GM12878 (cell line): ENCODE measurements at regions not wholly inside any gene's neighbourhood (a gene's known extent, or its start where the extent isn't known, plus 50 kb on each side); places are given as distances from the start of the nearest gene placed in this dataset.

Experiments used
- ATF7 ChIP-seq: fragments of 450-650 bp; IDR thresholded peaks from 2 replicates; pipeline ENCODE4 v1.6.1; 2016; ENCODE audit warnings: low read depth, mild to moderate bottlenecking
- BHLHE40 ChIP-seq, 2 experiments: fragments of 450-650 bp in 1 of 2; IDR thresholded peaks; 2 replicates each; pipeline ENCODE4 v1.6.1; 2011 to 2017; ENCODE audit warnings: low read depth in 2 of 2, borderline replicate concordance in 1 of 2, improper control_type of control experiment in 1 of 2, low read length in 1 of 2, mild to moderate bottlenecking in 1 of 2
- BMI1 ChIP-seq: fragments of 450-650 bp; IDR thresholded peaks from 2 replicates; pipeline ENCODE4 v1.6.1; 2016; ENCODE audit warnings: mild to moderate bottlenecking, moderate library complexity, borderline replicate concordance
- BRCA1 ChIP-seq: IDR thresholded peaks from 2 replicates; pipeline ENCODE4 v1.6.1; 2011; ENCODE audit warnings: low read depth, low read length, improper control_type of control experiment
- CEBPB ChIP-seq, 2 experiments: fragments of 150-350 bp in 1 of 2; IDR thresholded peaks; 2 replicates each; pipeline ENCODE4 v1.6.1; 2012 to 2014; ENCODE audit warnings: low read depth in 2 of 2, low read length in 2 of 2, borderline replicate concordance in 1 of 2, inconsistent platforms in 1 of 2
- IKZF2 ChIP-seq, 2 experiments: fragments of 450-650 bp; IDR thresholded peaks; 2 replicates each; pipeline ENCODE4 v1.6.1; 2017; ENCODE audit warnings: mild to moderate bottlenecking in 2 of 2, moderate library complexity in 2 of 2
- MTA2 ChIP-seq: fragments of 450-650 bp; IDR thresholded peaks from 2 replicates; pipeline ENCODE4 v1.6.1; 2016; ENCODE audit warnings: low read depth, mild to moderate bottlenecking, moderate library complexity
- MXI1 ChIP-seq: fragments of 150-350 bp; IDR thresholded peaks from 2 replicates; pipeline ENCODE4 v1.6.1; 2011; ENCODE audit warnings: low read depth, mild to moderate bottlenecking, inconsistent platforms, low read length, improper control_type of control experiment
- NFYB ChIP-seq: IDR thresholded peaks from 2 replicates; pipeline ENCODE4 v1.6.1; 2011; ENCODE audit warnings: low read depth, mild to moderate bottlenecking, low read length, improper control_type of control experiment, moderate library complexity; ENCODE audit not compliant: insufficient read depth
- PAX5 ChIP-seq: IDR thresholded peaks from 2 replicates; pipeline ENCODE4 v1.6.1; 2011; ENCODE audit warnings: low read depth, low read length, borderline replicate concordance
- SIX5 ChIP-seq: IDR thresholded peaks from 2 replicates; pipeline ENCODE4 v1.6.1; 2011; ENCODE audit warnings: mild to moderate bottlenecking, low read depth, low read length, moderate library complexity; ENCODE audit not compliant: severe bottlenecking
- SPI1 ChIP-seq: IDR thresholded peaks from 2 replicates; pipeline ENCODE4 v1.6.1; 2011; ENCODE audit warnings: low read depth, mild to moderate bottlenecking, low read length, moderate library complexity, borderline replicate concordance; ENCODE audit not compliant: insufficient read depth
- STAT1 ChIP-seq: fragments of 450-650 bp; conservative IDR thresholded peaks from 2 replicates; pipeline ENCODE4 v1.6.1; 2014; ENCODE audit warnings: antibody characterized with exemption, mild to moderate bottlenecking
- STAT3 ChIP-seq: IDR thresholded peaks from 2 replicates; pipeline ENCODE4 v1.6.1; 2011; ENCODE audit warnings: low read depth, low read length, improper control_type of control experiment
- TAF1 ChIP-seq: IDR thresholded peaks from 2 replicates; pipeline ENCODE4 v1.6.1; 2011; ENCODE audit warnings: mild to moderate bottlenecking, low read depth, low read length, borderline replicate concordance
- WRNIP1 ChIP-seq: IDR thresholded peaks from 2 replicates; pipeline ENCODE4 v1.6.1; 2011; ENCODE audit warnings: low read depth, low read length, improper control_type of control experiment, borderline replicate concordance
- ZNF207 ChIP-seq: fragments of 450-650 bp; IDR thresholded peaks from 2 replicates; pipeline ENCODE4 v1.6.1; 2014; ENCODE audit warnings: antibody characterized with exemption, mild to moderate bottlenecking, borderline replicate concordance
- ZNF384 ChIP-seq: IDR thresholded peaks from 2 replicates; pipeline ENCODE4 v1.6.1; 2012; ENCODE audit warnings: low read depth, mild to moderate bottlenecking, low read length, improper control_type of control experiment, borderline replicate concordance
- ZNF622 ChIP-seq: fragments of 450-650 bp; IDR thresholded peaks from 2 replicates; pipeline ENCODE4 v1.6.1; 2017; ENCODE audit warnings: mild to moderate bottlenecking, inconsistent platforms
- TF ChIP-seq, protein P1 (sequence below): fragments of 450-650 bp; conservative IDR thresholded peaks from 2 replicates; pipeline ENCODE4 v1.6.1; 2017; ENCODE audit warnings: mild to moderate bottlenecking, moderate library complexity
- TF ChIP-seq, protein P2 (sequence below): fragments of 450-650 bp; IDR thresholded peaks from 2 replicates; pipeline ENCODE4 v1.6.1; 2016; ENCODE audit warnings: mild to moderate bottlenecking

DNA sequence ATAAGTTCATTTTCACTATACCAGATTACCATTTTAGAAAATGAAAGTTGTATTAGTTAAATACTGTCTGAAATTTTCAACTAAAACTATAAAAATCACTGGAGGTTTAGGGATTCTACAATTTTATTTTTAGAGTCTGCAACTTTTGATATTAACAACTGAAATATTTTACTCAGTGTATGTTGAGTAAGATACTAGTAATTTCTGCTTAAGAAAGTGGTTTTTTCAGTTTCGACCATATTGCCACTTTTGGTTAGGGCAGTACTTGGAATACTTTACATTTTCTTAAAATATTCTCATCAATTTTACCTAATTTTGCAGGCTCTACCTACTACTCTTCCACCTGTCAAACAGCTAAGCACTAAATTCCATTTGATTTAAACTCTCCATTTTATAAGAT is 59.6 kb downstream of the KCNRG start (continued):
- peak in 1 of 2 experiments; percentile 87; a peak in 1 of 4 replicates for TF ChIP-seq CEBPB (IDR thresholded peaks at IDR 0.05; ENCODE audit: borderline replicate concordance in 1 of 2, low read depth in 2 of 2, low read length in 2 of 2)
- TF ChIP-seq ZNF207, result no peak
- TF ChIP-seq STAT1, result no peak
- no peak for TF ChIP-seq PAX5
- TF ChIP-seq, protein P1, sequence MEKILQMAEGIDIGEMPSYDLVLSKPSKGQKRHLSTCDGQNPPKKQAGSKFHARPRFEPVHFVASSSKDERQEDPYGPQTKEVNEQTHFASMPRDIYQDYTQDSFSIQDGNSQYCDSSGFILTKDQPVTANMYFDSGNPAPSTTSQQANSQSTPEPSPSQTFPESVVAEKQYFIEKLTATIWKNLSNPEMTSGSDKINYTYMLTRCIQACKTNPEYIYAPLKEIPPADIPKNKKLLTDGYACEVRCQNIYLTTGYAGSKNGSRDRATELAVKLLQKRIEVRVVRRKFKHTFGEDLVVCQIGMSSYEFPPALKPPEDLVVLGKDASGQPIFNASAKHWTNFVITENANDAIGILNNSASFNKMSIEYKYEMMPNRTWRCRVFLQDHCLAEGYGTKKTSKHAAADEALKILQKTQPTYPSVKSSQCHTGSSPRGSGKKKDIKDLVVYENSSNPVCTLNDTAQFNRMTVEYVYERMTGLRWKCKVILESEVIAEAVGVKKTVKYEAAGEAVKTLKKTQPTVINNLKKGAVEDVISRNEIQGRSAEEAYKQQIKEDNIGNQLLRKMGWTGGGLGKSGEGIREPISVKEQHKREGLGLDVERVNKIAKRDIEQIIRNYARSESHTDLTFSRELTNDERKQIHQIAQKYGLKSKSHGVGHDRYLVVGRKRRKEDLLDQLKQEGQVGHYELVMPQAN, result no peak
- no peak for TF ChIP-seq SIX5
- TF ChIP-seq BRCA1, result no peak
- peak; percentile 34 to 65; a peak in 3 of 4 replicates for TF ChIP-seq IKZF2 (IDR thresholded peaks at IDR 0.05)
- no peak for TF ChIP-seq WRNIP1
- TF ChIP-seq BHLHE40 (IDR thresholded peaks at IDR 0.05; ENCODE audit: borderline replicate concordance in 1 of 2, low read depth in 2 of 2, low read length in 1 of 2), result no peak
- TF ChIP-seq MTA2, result peak; percentile 40; the same call in 1 of the 2 replicates
- TF ChIP-seq NFYB, result no peak
- no peak for TF ChIP-seq ATF7
- TF ChIP-seq SPI1, result no peak
- TF ChIP-seq ZNF622, result no peak
- TF ChIP-seq, protein P2, sequence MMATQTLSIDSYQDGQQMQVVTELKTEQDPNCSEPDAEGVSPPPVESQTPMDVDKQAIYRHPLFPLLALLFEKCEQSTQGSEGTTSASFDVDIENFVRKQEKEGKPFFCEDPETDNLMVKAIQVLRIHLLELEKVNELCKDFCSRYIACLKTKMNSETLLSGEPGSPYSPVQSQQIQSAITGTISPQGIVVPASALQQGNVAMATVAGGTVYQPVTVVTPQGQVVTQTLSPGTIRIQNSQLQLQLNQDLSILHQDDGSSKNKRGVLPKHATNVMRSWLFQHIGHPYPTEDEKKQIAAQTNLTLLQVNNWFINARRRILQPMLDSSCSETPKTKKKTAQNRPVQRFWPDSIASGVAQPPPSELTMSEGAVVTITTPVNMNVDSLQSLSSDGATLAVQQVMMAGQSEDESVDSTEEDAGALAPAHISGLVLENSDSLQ, result no peak
- TF ChIP-seq TAF1, result no peak
- no peak for TF ChIP-seq ZNF384
- no peak for TF ChIP-seq STAT3
- TF ChIP-seq BMI1, result no peak
- TF ChIP-seq MXI1, result no peak
